HK-2 (cell line): ENCODE measurements at regions not wholly inside any gene's neighbourhood (a gene's known extent, or its start where the extent isn't known, plus 50 kb on each side); places are given as distances from the start of the nearest gene placed in this dataset.
"Not testable (repeated sequence)": the region's sequence is repeated elsewhere in the genome, so short reads cannot be mapped to it uniquely, and the experiment has no call there.

Experiments used
- DNase-seq: peaks from one replicate; pipeline ENCODE4 v3.0.0-alpha.2; 2018; ENCODE audit not compliant: unreplicated experiment

- not testable (repeated sequence) for DNase-seq
These were observed 174.4 kb downstream of the TRIM43 start for GRCh38 chr2:95765925-95766910.

- DNase-seq: not testable (repeated sequence)
These were observed 175.7 kb downstream of the TRIM43 start for GRCh38 chr2:95767531-95767930.

- not testable (repeated sequence) for DNase-seq
These were observed 176.1 kb downstream of the TRIM43 start for GRCh38 chr2:95767950-95768349.

- DNase-seq: not testable (repeated sequence)
These were observed 177.5 kb downstream of the TRIM43 start for GRCh38 chr2:95769256-95769655.

- DNase-seq: not testable (repeated sequence)
These were observed 178.9 kb downstream of the TRIM43 start for GRCh38 chr2:95770726-95771125.

- not testable (repeated sequence) for DNase-seq
These were observed 182.8 kb downstream of the TRIM43 start for GRCh38 chr2:95774322-95775192.

GRCh38 chr2:95775193-95775531 is 183.4 kb downstream of the TRIM43 start:
- DNase-seq: not testable (repeated sequence)
